ENCODE measurements at regions not wholly inside any gene's neighbourhood (a gene's known extent, or its start where the extent isn't known, plus 50 kb on each side); places are given as distances from the start of the nearest gene placed in this dataset.
"Not testable (repeated sequence)": the region's sequence is repeated elsewhere in the genome, so short reads cannot be mapped to it uniquely, and the experiment has no call there.

GRCh38 chr10:59975918-59976317, 69.6 kb upstream of the CCDC6 start:
- not testable (repeated sequence) for H3K4me1 Mint-ChIP-seq, H3K27me3 Mint-ChIP-seq, H3K36me3 Mint-ChIP-seq, H3K27ac Mint-ChIP-seq
- H3K9me3 Mint-ChIP-seq = peaks cover 3 to 19% (median 10%) of the 10 kb centered on the region in 3 donors
- peak overlapping the region in 1 of 4 donors; percentile 65 for H3K4me3 Mint-ChIP-seq

- no peaks in the 10 kb centered on the region for H3K27me3 Mint-ChIP-seq
- H3K27ac Mint-ChIP-seq = no peak overlapping the region
- H3K36me3 Mint-ChIP-seq = peaks cover 2% of the 10 kb centered on the region
Observed at GRCh38 chr10:59971915-59972314, 65.6 kb upstream of the CCDC6 start.

GRCh38 chr10:59970396-59971368, 64.3 kb upstream of the CCDC6 start:
- Mint-ChIP-seq H3K4me3 (no peak overlapping the region), H3K27ac (no peak overlapping the region), H3K27me3 (no peaks in the 10 kb centered on the region), H3K9me3 (no peaks in the 10 kb centered on the region), H3K4me1 (peaks cover 0 to 4% (median 0%) of the 10 kb centered on the region in 3 donors), H3K36me3 (peaks cover 2% of the 10 kb centered on the region)

More at GRCh38 chr10:59971915-59972314, 65.6 kb upstream of the CCDC6 start:
- H3K4me1 Mint-ChIP-seq = peaks cover 0 to 4% (median 0%) of the 10 kb centered on the region in 3 donors
- H3K9me3 Mint-ChIP-seq = peaks cover 0 to 4% (median 4%) of the 10 kb centered on the region in 3 donors
- no peak overlapping the region for H3K4me3 Mint-ChIP-seq

GRCh38 chr10:59968705-59969104, 62.3 kb upstream of the CCDC6 start:
- Mint-ChIP-seq H3K4me1 (peaks cover 0 to 4% (median 0%) of the 10 kb centered on the region in 3 donors), H3K9me3 (no peaks in the 10 kb centered on the region), H3K27me3 (no peaks in the 10 kb centered on the region), H3K4me3 (no peak overlapping the region), H3K36me3 (peaks cover 2% of the 10 kb centered on the region), H3K27ac (no peak overlapping the region)

GRCh38 chr10:59967079-59967478, 60.7 kb upstream of the CCDC6 start:
- Mint-ChIP-seq H3K27me3 (no peaks in the 10 kb centered on the region), H3K4me3 (no peak overlapping the region), H3K27ac (peak overlapping the region in 1 of 3 donors; percentile 75), H3K36me3 (no peaks in the 10 kb centered on the region), H3K4me1 (peaks cover 0 to 4% (median 0%) of the 10 kb centered on the region in 3 donors), H3K9me3 (no peaks in the 10 kb centered on the region)

- Mint-ChIP-seq H3K9me3 (no peaks in the 10 kb centered on the region), H3K4me1 (peaks cover 0 to 4% (median 0%) of the 10 kb centered on the region in 3 donors), H3K27ac (peak overlapping the region in 1 of 3 donors; percentile 75), H3K27me3 (no peaks in the 10 kb centered on the region), H3K36me3 (no peaks in the 10 kb centered on the region), H3K4me3 (no peak overlapping the region)
Observed at GRCh38 chr10:59965899-59966650, 59.7 kb upstream of the CCDC6 start.

GRCh38 chr10:59962756-59963155, 56.4 kb upstream of the CCDC6 start:
- H3K4me1 Mint-ChIP-seq = peaks cover 0 to under 1% (median 0%) of the 10 kb centered on the region in 3 donors
- H3K9me3 Mint-ChIP-seq = no peaks in the 10 kb centered on the region
- H3K27ac Mint-ChIP-seq = no peak overlapping the region
- no peak overlapping the region for H3K4me3 Mint-ChIP-seq
- H3K36me3 Mint-ChIP-seq = no peaks in the 10 kb centered on the region
- H3K27me3 Mint-ChIP-seq = peaks cover 1% of the 10 kb centered on the region

- H3K4me1 Mint-ChIP-seq = no peaks in the 10 kb centered on the region
- no peak overlapping the region for H3K27ac Mint-ChIP-seq
- H3K9me3 Mint-ChIP-seq = no peaks in the 10 kb centered on the region
- no peaks in the 10 kb centered on the region for H3K36me3 Mint-ChIP-seq
- H3K27me3 Mint-ChIP-seq = peaks cover 2% of the 10 kb centered on the region
- H3K4me3 Mint-ChIP-seq = no peak overlapping the region
Observed at GRCh38 chr10:59960751-59961150, 54.4 kb upstream of the CCDC6 start.

GRCh38 chr10:59959504-59960018, 53.2 kb upstream of the CCDC6 start:
- H3K4me1 Mint-ChIP-seq = no peaks in the 10 kb centered on the region
- H3K27me3 Mint-ChIP-seq = peaks cover 2% of the 10 kb centered on the region
- H3K36me3 Mint-ChIP-seq = no peaks in the 10 kb centered on the region
- H3K4me3 Mint-ChIP-seq = no peak overlapping the region
- H3K9me3 Mint-ChIP-seq = no peaks in the 10 kb centered on the region
- no peak overlapping the region for H3K27ac Mint-ChIP-seq

GRCh38 chr10:59958882-59959281, 52.5 kb upstream of the CCDC6 start:
- Mint-ChIP-seq H3K27me3 (peaks cover 2% of the 10 kb centered on the region), H3K27ac (no peak overlapping the region), H3K4me1 (no peaks in the 10 kb centered on the region), H3K9me3 (peaks cover 0 to under 1% (median 0%) of the 10 kb centered on the region in 3 donors), H3K4me3 (no peak overlapping the region), H3K36me3 (no peaks in the 10 kb centered on the region)

GRCh38 chr10:59957975-59958374, 51.6 kb upstream of the CCDC6 start:
- Mint-ChIP-seq H3K27ac (no peak overlapping the region), H3K4me3 (no peak overlapping the region), H3K27me3 (peaks cover 2% of the 10 kb centered on the region), H3K36me3 (no peaks in the 10 kb centered on the region), H3K9me3 (peaks cover 0 to 2% (median 0%) of the 10 kb centered on the region in 3 donors), H3K4me1 (no peaks in the 10 kb centered on the region)

Data from IgD-negative memory B cell (primary cell).